ENCODE measurements at regions not wholly inside any gene's neighbourhood (a gene's known extent, or its start where the extent isn't known, plus 50 kb on each side); places are given as distances from the start of the nearest gene placed in this dataset.

- TF ChIP-seq CTCF (IDR thresholded peaks at IDR 0.05): no peak
- TF ChIP-seq POLR2A (IDR thresholded peaks at IDR 0.05): no peak
These were observed 146.4 kb upstream of the BTG1 start for GRCh38 chr12:92292016-92292415.

Data from heart left ventricle (tissue), 13 donors.